Neutrophil (primary cell): ENCODE measurements at regions not wholly inside any gene's neighbourhood (a gene's known extent, or its start where the extent isn't known, plus 50 kb on each side); places are given as distances from the start of the nearest gene placed in this dataset.

Source experiments
- H3K27ac ChIP-seq: fragments of 200-600 bp; sonication (generic); 2 replicates; pipeline ENCODE4 v1.5.1; 2016; ENCODE audit warnings: mild to moderate bottlenecking, moderate library complexity
- H3K27me3 ChIP-seq: fragments of 200-600 bp; sonication (generic); 2 replicates; pipeline ENCODE4 v1.6.0; 2016; ENCODE audit warnings: mild to moderate bottlenecking
- H3K36me3 ChIP-seq: fragments of 200-600 bp; sonication (generic); 2 replicates; pipeline ENCODE4 v1.5.1; 2017
- H3K4me1 ChIP-seq, 2 experiments: fragments of 200-600 bp in 1 of 2; sonication (generic) in 1 of 2; 1 replicate in 1 of 2; 2 replicates in 1 of 2; pipeline versions ENCODE4 v1.5.1 to v1.6.1; 2013 to 2016; ENCODE audit warnings: low read depth in 1 of 2, low read length in 1 of 2, mild to moderate bottlenecking in 1 of 2, moderate library complexity in 1 of 2; ENCODE audit not compliant: control insufficient read depth in 1 of 2, insufficient read depth in 1 of 2
- H3K4me3 ChIP-seq, 2 experiments: fragments of 200-600 bp in 1 of 2; sonication (generic) in 1 of 2; 1 replicate in 1 of 2; 2 replicates in 1 of 2; pipeline ENCODE4 v1.5.1; 2013 to 2016; ENCODE audit warnings: low read depth in 1 of 2, low read length in 1 of 2, mild to moderate bottlenecking in 1 of 2, moderate library complexity in 1 of 2
- H3K9me3 ChIP-seq: fragments of 200-600 bp; sonication (generic); 2 replicates; pipeline ENCODE4 v1.5.1; 2016
- TF ChIP-seq, protein P1 (sequence below): fragments of 200-600 bp; sonication (generic); IDR thresholded peaks from 2 replicates; pipeline ENCODE4 v1.5.1; 2016; ENCODE audit warnings: antibody characterized with exemption

DNA sequence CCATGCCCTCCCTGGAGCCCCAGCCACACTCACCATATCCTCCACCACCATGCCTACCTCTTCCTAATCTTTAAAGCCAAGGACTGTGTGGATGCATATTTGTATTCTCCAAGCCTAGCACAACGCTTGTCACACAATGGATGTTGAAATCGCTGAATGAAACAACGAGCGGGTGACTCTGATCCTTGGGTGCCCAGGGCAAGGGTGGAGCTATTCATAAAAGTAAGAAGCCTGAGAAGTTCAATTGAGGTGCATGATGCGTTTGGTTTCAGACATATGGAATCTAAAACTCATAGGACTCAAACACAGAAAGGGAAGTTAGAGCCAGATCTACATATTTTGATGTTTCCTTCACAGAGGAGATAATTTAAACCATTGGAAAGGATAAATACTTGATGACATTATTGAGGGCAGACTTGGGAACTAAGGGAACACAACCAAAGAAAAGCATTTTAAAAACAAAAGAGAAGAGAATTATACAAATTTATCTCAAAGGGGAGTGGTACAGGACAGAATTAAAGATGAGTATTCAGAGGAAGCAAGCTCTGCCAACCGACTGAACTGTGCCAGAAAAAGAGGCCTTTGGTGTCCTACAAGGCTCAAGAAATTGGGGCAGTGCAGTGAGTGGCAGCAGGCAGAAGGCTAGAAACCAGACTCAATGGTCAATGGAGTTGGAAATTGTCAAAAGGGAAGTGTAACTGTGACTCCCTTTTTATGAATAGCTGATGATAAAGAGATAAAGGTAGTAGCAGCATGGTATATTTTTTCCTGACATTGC, 200.6 kb upstream of the NCKAP5 start:
- TF ChIP-seq, protein P1, sequence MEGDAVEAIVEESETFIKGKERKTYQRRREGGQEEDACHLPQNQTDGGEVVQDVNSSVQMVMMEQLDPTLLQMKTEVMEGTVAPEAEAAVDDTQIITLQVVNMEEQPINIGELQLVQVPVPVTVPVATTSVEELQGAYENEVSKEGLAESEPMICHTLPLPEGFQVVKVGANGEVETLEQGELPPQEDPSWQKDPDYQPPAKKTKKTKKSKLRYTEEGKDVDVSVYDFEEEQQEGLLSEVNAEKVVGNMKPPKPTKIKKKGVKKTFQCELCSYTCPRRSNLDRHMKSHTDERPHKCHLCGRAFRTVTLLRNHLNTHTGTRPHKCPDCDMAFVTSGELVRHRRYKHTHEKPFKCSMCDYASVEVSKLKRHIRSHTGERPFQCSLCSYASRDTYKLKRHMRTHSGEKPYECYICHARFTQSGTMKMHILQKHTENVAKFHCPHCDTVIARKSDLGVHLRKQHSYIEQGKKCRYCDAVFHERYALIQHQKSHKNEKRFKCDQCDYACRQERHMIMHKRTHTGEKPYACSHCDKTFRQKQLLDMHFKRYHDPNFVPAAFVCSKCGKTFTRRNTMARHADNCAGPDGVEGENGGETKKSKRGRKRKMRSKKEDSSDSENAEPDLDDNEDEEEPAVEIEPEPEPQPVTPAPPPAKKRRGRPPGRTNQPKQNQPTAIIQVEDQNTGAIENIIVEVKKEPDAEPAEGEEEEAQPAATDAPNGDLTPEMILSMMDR: no peak
- no peaks in the 10 kb centered on the region for H3K9me3 ChIP-seq
- H3K4me3 ChIP-seq: no peak overlapping the region
- no peaks in the 10 kb centered on the region for H3K4me1 ChIP-seq
- no peaks in the 10 kb centered on the region for H3K27me3 ChIP-seq
- H3K27ac ChIP-seq: no peak overlapping the region
- H3K36me3 ChIP-seq: no peaks in the 10 kb centered on the region

DNA sequence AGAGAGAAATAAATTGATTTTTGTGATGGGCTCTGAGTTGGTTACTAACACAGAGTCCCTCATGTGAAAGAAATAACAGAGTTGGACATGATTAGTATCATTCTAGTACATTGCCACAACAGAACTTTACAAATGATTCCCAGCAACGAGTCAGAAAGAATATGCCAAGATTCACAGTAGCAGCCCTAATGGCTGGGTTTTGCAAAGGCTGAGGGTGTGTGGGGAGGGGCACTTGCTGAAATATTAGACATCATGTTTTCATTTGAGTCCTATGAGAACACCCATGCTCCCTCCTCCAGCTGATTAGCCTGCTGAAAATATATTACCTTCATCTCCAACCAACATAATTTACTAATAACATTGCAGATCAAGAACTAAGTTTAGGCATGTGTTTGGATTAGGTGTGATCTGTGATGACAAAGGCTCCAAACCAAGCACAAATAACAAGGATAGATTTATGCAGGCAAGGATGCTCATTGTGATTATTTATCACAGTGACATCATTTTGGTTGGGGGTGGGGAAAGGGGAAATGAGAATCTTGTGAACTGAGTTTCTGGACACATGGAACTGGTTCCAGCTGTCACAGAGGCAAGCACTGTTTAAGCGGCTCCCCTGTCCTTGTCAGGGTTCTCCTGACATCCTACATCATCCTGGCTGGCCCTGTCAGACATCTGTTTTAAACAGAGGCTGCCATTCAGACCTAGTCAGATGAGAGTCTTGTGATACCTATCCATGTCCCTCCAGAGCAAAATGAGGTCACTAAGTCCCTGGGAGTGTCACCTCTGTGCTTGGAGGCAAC, 205.8 kb upstream of the NCKAP5 start:
- Histone ChIP-seq H3K4me3 (no peak overlapping the region), H3K27me3 (no peaks in the 10 kb centered on the region), H3K36me3 (no peaks in the 10 kb centered on the region), H3K27ac (no peak overlapping the region), H3K4me1 (no peaks in the 10 kb centered on the region), H3K9me3 (no peaks in the 10 kb centered on the region)
- TF ChIP-seq, protein P1: no peak

DNA sequence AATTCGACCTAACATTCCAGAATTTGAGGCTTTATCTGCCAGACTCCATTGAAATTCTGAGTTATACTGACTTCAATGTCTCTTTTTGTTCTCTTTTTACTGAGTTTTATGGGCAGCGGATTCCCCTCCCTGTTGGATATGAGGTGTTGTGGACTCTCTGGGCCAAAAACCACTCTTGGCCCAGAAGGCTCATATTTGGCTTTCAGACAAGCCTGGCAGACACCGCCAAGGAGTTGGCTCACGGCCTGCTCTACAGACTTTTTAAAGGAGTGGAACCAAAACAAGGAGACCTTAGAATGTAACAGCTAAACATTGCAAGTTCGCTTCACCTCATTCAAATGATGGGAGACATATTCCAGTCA, 206.4 kb upstream of the NCKAP5 start:
- TF ChIP-seq, protein P1: no peak
- H3K27ac ChIP-seq: no peak overlapping the region
- H3K4me3 ChIP-seq: no peak overlapping the region
- no peaks in the 10 kb centered on the region for H3K27me3 ChIP-seq
- no peaks in the 10 kb centered on the region for H3K9me3 ChIP-seq
- no peaks in the 10 kb centered on the region for H3K36me3 ChIP-seq
- H3K4me1 ChIP-seq: no peaks in the 10 kb centered on the region

DNA sequence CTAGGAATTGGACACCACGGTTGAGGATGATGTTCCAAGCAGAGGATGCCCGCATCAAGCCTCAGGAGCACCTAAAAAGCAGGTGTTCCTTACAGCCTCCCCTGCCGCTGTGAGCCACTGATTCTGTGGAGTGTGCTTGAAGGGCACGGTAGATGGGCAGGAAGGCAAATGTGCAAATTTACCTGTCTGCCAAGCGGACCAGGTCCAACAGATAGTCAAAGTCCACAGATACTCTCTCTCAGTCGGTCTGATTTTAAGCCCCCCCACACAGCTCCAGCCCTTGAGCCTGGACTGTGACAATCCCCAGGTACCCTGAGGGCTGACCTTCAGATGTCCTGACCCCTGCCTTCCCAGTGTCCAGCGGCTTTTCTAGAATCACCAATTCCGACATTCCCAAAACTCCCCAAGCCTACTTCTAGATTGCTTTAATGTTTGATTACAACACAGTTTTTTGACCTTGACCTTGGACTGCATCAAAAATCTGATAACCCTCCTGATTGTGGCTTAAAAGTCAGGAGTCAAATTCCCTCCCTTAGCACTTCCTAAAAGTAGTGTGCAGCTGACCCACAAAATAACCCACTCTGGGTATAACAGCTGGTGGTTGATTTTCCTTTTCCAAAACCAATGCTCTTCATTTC, 208.8 kb upstream of the NCKAP5 start:
- no peaks in the 10 kb centered on the region for H3K27me3 ChIP-seq
- no peaks in the 10 kb centered on the region for H3K36me3 ChIP-seq
- H3K27ac ChIP-seq: no peak overlapping the region
- no peaks in the 10 kb centered on the region for H3K4me1 ChIP-seq
- TF ChIP-seq, protein P1: no peak
- no peak overlapping the region for H3K4me3 ChIP-seq
- H3K9me3 ChIP-seq: no peaks in the 10 kb centered on the region

DNA sequence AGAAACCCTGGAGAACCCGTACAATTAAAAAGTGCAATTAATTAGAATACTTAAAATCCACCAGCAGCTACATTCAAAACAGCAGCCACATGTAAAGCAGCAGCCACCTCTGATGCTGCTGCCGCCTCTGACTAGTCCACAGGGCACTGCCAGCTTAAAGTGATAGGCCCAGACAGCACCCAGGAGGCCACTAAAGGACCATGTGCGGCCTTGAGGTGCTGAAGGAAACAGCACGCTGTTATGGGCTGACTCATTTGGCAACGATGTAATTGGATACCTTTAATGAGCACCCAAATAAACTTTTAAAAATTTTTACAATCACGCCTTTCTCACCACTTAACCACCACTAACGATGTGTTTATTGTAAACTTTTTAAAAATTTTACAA, 209.3 kb upstream of the NCKAP5 start:
- H3K4me3 ChIP-seq: no peak overlapping the region
- no peaks in the 10 kb centered on the region for H3K4me1 ChIP-seq
- no peaks in the 10 kb centered on the region for H3K36me3 ChIP-seq
- no peaks in the 10 kb centered on the region for H3K27me3 ChIP-seq
- H3K9me3 ChIP-seq: no peaks in the 10 kb centered on the region
- TF ChIP-seq, protein P1: no peak
- no peak overlapping the region for H3K27ac ChIP-seq
